Mesothelial cell of epicardium (in vitro differentiated cells): ENCODE measurements at regions not wholly inside any gene's neighbourhood (a gene's known extent, or its start where the extent isn't known, plus 50 kb on each side); places are given as distances from the start of the nearest gene placed in this dataset.
A peak's percentile ranks its signal among the peaks of the same experiment; 100 is the strongest.

Source experiments
- DNase-seq, 2 experiments: peaks; one replicate each; pipeline ENCODE4 v3.0.0; 2021; ENCODE audit warnings: low spot score in 2 of 2; ENCODE audit not compliant: unreplicated experiment in 2 of 2
- H3K27ac Mint-ChIP-seq: 2 replicates; pipeline ENCODE4 v1.8.0; 2021; ENCODE audit warnings: mixed read lengths
- H3K27me3 Mint-ChIP-seq: 2 replicates; pipeline ENCODE4 v1.8.0; 2021; ENCODE audit warnings: low read depth, mixed read lengths
- H3K36me3 Mint-ChIP-seq: 2 replicates; pipeline ENCODE4 v1.8.0; 2021; ENCODE audit warnings: mixed read lengths
- H3K4me1 Mint-ChIP-seq: 2 replicates; pipeline ENCODE4 v1.8.0; 2021; ENCODE audit warnings: mixed read lengths
- H3K4me3 Mint-ChIP-seq: 2 replicates; pipeline ENCODE4 v1.8.0; 2021; ENCODE audit warnings: mild to moderate bottlenecking, moderate library complexity, mixed read lengths
- H3K9me3 Mint-ChIP-seq: 2 replicates; pipeline ENCODE4 v1.8.0; 2021; ENCODE audit warnings: mixed read lengths
- TF ChIP-seq, protein P1 (sequence below): fragments of 200-600 bp; sonication (generic); IDR thresholded peaks from one replicate; pipeline ENCODE4 v1.5.0; 2021; ENCODE audit warnings: antibody characterized with exemption; ENCODE audit not compliant: unreplicated experiment

DNA sequence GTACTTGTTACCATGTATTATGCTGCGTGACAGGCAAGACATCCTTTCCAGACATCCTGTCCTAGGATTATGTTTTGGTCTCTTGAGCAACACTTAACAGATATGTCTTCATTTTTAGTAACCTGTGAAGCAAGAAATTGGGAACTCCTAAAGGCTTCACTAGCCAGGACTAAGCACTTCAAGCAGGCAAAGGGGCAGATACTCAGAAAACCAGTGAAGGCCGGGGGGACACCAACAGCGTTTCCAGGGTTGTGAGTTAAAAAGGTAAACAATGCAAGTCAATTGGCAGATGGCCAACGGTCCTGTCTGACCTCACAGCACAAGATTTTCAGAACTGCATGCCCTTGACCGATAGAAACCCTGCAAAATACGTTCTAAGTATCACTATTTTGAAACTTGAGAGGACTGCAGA is 77.6 kb upstream of the SFMBT2 start:
- Mint-ChIP-seq H3K27ac (peak overlapping the region; percentile 77), H3K4me1 (peaks cover 15% of the 10 kb centered on the region), H3K9me3 (peaks cover 14% of the 10 kb centered on the region), H3K4me3 (no peak overlapping the region), H3K36me3 (no peaks in the 10 kb centered on the region), H3K27me3 (peaks cover 26% of the 10 kb centered on the region)
- TF ChIP-seq, protein P1, sequence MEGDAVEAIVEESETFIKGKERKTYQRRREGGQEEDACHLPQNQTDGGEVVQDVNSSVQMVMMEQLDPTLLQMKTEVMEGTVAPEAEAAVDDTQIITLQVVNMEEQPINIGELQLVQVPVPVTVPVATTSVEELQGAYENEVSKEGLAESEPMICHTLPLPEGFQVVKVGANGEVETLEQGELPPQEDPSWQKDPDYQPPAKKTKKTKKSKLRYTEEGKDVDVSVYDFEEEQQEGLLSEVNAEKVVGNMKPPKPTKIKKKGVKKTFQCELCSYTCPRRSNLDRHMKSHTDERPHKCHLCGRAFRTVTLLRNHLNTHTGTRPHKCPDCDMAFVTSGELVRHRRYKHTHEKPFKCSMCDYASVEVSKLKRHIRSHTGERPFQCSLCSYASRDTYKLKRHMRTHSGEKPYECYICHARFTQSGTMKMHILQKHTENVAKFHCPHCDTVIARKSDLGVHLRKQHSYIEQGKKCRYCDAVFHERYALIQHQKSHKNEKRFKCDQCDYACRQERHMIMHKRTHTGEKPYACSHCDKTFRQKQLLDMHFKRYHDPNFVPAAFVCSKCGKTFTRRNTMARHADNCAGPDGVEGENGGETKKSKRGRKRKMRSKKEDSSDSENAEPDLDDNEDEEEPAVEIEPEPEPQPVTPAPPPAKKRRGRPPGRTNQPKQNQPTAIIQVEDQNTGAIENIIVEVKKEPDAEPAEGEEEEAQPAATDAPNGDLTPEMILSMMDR: no peak
- DNase-seq: no peak

DNA sequence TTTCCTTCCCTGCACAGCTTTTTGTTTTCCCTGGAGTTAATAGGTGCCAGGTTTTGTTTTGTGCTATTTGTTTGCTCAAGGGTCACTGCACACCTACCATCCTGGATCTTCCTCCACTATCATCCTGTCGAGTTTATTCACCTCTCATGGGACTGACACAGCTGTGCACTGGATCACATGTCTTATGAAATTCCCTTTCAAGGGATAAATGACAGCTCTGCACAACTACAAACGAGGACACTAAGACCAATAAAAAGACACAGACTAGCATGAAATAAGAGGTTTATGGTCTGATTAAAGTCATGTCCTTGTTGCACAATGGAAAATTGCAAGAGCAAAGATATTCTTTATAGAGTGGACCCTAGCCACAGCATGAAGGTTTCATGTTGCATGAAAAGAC is 76.7 kb upstream of the SFMBT2 start:
- TF ChIP-seq, protein P1: no peak
- no peak for DNase-seq
- peaks cover 15% of the 10 kb centered on the region for H3K4me1 Mint-ChIP-seq
- peaks cover 32% of the 10 kb centered on the region for H3K27me3 Mint-ChIP-seq
- H3K36me3 Mint-ChIP-seq: no peaks in the 10 kb centered on the region
- H3K27ac Mint-ChIP-seq: no peak overlapping the region
- H3K4me3 Mint-ChIP-seq: no peak overlapping the region
- peaks cover 14% of the 10 kb centered on the region for H3K9me3 Mint-ChIP-seq

DNA sequence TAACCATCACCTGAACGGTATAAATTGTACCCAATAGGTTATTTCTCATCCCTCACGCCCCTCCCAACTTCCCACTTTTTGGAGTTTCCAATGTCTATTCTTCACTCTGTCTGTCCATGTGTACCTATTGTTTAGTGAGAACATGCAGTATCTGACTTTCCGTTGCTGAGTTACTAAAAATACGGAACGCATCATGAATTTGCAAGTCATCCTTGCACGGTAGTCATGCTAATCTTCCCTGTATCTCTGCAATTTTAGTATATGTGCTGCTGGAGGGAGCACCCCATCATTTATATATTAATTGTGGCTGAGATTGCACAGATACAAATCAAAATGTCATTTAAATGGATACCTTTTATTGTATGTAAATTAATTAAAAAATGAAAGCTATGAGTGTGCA is 75.7 kb upstream of the SFMBT2 start:
- peaks cover 34% of the 10 kb centered on the region for H3K27me3 Mint-ChIP-seq
- H3K9me3 Mint-ChIP-seq: peaks cover 10% of the 10 kb centered on the region
- H3K27ac Mint-ChIP-seq: no peak overlapping the region
- H3K4me3 Mint-ChIP-seq: no peak overlapping the region
- H3K4me1 Mint-ChIP-seq: peaks cover 15% of the 10 kb centered on the region
- TF ChIP-seq, protein P1: no peak
- no peaks in the 10 kb centered on the region for H3K36me3 Mint-ChIP-seq
- no peak for DNase-seq

DNA sequence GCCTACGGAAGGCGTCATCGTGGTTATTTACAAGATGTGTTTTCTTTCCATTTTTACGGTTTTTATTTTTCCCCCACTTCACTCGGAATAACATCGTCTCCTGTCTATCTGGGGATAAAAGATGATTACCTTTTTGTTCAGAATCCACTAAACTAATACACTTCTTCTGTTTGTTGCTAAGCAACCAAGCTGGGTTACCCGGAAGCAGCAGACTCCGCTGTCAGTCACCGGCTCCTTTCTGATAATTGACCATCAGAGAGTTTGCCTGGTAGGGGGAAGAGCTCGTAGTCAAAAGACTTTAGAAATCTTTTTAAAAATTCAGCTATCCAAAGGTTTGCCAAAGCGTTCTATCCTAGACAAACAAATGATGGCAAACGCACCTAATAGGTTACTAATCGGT is 75.0 kb upstream of the SFMBT2 start:
- Mint-ChIP-seq H3K36me3 (no peaks in the 10 kb centered on the region), H3K9me3 (peaks cover 4% of the 10 kb centered on the region), H3K4me3 (no peak overlapping the region), H3K4me1 (peaks cover 15% of the 10 kb centered on the region), H3K27me3 (peaks cover 38% of the 10 kb centered on the region), H3K27ac (no peak overlapping the region)
- DNase-seq: no peak
- TF ChIP-seq, protein P1: no peak

DNA sequence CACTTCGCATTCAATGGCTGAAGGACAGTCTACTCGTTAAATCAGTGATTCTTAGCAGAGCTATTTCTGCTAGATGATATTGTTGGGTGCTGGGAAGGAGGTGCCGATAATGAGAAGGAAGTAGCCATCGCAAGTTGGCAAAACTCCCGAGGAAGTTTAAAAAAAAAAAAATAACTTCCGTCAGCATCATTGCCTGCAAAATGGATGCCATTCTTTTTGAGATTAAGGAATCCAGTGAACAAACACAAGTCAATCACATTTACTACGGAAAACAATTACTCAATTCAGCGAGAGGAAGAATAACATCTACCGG is 74.4 kb upstream of the SFMBT2 start:
- Mint-ChIP-seq H3K27me3 (peaks cover 39% of the 10 kb centered on the region), H3K4me3 (no peak overlapping the region), H3K36me3 (no peaks in the 10 kb centered on the region), H3K4me1 (peaks cover 15% of the 10 kb centered on the region), H3K27ac (no peak overlapping the region), H3K9me3 (peaks cover 4% of the 10 kb centered on the region)
- TF ChIP-seq, protein P1: no peak
- DNase-seq: no peak
